ENCODE measurements at regions not wholly inside any gene's neighbourhood (a gene's known extent, or its start where the extent isn't known, plus 50 kb on each side); places are given as distances from the start of the nearest gene placed in this dataset.

DNA sequence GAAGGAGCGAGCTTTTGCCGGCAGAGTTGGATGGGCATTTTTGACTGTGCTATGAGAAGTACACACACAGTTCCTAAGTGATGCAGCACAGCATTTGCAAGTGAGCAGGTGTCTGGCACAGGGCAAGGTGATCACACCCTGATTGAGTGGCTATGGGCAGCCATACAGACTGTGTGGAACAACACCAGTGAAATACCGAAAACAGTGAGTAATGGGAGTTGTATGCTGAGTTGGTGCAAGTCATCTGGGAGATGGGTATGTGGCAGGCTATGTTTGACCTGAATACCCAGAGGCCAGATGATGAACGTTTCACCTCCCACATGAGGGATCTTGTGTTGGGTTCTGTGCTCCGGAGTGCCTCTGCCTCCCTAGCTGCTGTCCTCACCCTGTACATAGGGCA is 53.5 kb upstream of the TIPARP start:
- Histone ChIP-seq H3K4me1 (no peaks in the 10 kb centered on the region), H3K27ac (no peak overlapping the region), H3K27me3 (no peaks in the 10 kb centered on the region), H3K36me3 (no peaks in the 10 kb centered on the region), H3K9me3 (no peaks in the 10 kb centered on the region), H3K4me3 (no peak overlapping the region)
- intact Hi-C loops (cut with DNase I; ENCODE audit: low total_unique reads) (no loop called here), in situ Hi-C loops (cut with MboI; ENCODE audit: low pct_ligation_motif_present in 1 of 4, low pct_unique_long_range_greater_than_20kb in 1 of 4, low sequenced_read_pairs in 3 of 4) (no loop called here)
- DNase-seq = no peak
- WGBS, 2 donors (ENCODE audit: low coverage in 1 of 2) = 85 to 100% methylated on average over 2 to 5 of the region's 5 CpGs
- no peak for TF ChIP-seq POLR2A (IDR thresholded peaks at IDR 0.05)
- TF ChIP-seq, protein P1, sequence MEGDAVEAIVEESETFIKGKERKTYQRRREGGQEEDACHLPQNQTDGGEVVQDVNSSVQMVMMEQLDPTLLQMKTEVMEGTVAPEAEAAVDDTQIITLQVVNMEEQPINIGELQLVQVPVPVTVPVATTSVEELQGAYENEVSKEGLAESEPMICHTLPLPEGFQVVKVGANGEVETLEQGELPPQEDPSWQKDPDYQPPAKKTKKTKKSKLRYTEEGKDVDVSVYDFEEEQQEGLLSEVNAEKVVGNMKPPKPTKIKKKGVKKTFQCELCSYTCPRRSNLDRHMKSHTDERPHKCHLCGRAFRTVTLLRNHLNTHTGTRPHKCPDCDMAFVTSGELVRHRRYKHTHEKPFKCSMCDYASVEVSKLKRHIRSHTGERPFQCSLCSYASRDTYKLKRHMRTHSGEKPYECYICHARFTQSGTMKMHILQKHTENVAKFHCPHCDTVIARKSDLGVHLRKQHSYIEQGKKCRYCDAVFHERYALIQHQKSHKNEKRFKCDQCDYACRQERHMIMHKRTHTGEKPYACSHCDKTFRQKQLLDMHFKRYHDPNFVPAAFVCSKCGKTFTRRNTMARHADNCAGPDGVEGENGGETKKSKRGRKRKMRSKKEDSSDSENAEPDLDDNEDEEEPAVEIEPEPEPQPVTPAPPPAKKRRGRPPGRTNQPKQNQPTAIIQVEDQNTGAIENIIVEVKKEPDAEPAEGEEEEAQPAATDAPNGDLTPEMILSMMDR (IDR thresholded peaks at IDR 0.05) = no peak
- TF ChIP-seq POLR2AphosphoS5 (IDR thresholded peaks at IDR 0.05) = no peak
- no peak for TF ChIP-seq EP300 (IDR thresholded peaks at IDR 0.05; ENCODE audit: low read depth)

GRCh38 chr3:156620260-156620659 is 54.1 kb upstream of the TIPARP start:
- in situ Hi-C loops (cut with MboI; ENCODE audit: low pct_ligation_motif_present in 1 of 4, low pct_unique_long_range_greater_than_20kb in 1 of 4, low sequenced_read_pairs in 3 of 4) (no loop called here), intact Hi-C loops (cut with DNase I; ENCODE audit: low total_unique reads) (no loop called here)
- Histone ChIP-seq H3K27ac (no peak overlapping the region), H3K9me3 (no peaks in the 10 kb centered on the region), H3K4me3 (no peak overlapping the region), H3K36me3 (no peaks in the 10 kb centered on the region), H3K27me3 (no peaks in the 10 kb centered on the region), H3K4me1 (no peaks in the 10 kb centered on the region)
- TF ChIP-seq EP300 (IDR thresholded peaks at IDR 0.05; ENCODE audit: low read depth) (no peak), POLR2A (IDR thresholded peaks at IDR 0.05) (no peak), POLR2AphosphoS5 (IDR thresholded peaks at IDR 0.05) (no peak)
- TF ChIP-seq, protein P1 (IDR thresholded peaks at IDR 0.05) = no peak
- DNase-seq = peak; percentile 34
- 59% methylated on average over 2 of the region's 2 CpGs; no CpG with 5 or more reads in 1 of the 2 donors for WGBS, 2 donors (ENCODE audit: low coverage in 1 of 2)

DNA sequence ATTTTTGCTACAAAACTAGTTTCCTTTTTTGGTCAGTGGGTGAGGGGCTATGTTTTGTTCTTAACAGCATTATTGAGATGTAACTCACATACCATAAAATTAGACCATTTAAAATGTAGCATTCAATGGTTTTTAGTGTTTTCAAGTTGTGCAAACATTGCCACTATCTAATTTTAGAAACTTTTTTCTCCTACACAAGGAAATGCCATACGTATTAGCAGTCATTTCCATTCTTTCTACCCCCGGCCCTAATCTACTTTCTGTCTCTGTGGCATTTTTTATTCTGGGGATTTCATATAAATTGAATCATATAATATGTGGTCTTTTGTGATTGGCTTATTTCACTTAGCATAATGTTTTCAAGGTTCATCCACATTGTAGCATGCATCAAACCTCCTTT is 55.0 kb upstream of the TIPARP start:
- in situ Hi-C loops (cut with MboI; ENCODE audit: low pct_ligation_motif_present in 1 of 4, low pct_unique_long_range_greater_than_20kb in 1 of 4, low sequenced_read_pairs in 3 of 4) (no loop called here), intact Hi-C loops (cut with DNase I; ENCODE audit: low total_unique reads) (no loop called here)
- H3K4me1 ChIP-seq = no peaks in the 10 kb centered on the region
- H3K27ac ChIP-seq = no peak overlapping the region
- H3K27me3 ChIP-seq = no peaks in the 10 kb centered on the region
- H3K9me3 ChIP-seq = no peaks in the 10 kb centered on the region
- H3K4me3 ChIP-seq = no peak overlapping the region
- TF ChIP-seq POLR2AphosphoS5 (IDR thresholded peaks at IDR 0.05) = no peak
- TF ChIP-seq, protein P1 (IDR thresholded peaks at IDR 0.05) = no peak
- TF ChIP-seq POLR2A (IDR thresholded peaks at IDR 0.05) = no peak
- no peak for TF ChIP-seq EP300 (IDR thresholded peaks at IDR 0.05; ENCODE audit: low read depth)
- no peaks in the 10 kb centered on the region for H3K36me3 ChIP-seq
- 74 to 94% methylated on average over 2 of the region's 2 CpGs for WGBS, 2 donors (ENCODE audit: low coverage in 1 of 2)
- no peak for DNase-seq

- no peaks in the 10 kb centered on the region for H3K9me3 ChIP-seq
- no peak for DNase-seq
- intact Hi-C loops (cut with DNase I; ENCODE audit: low total_unique reads) = no loop called here
- H3K4me1 ChIP-seq = no peaks in the 10 kb centered on the region
- TF ChIP-seq POLR2A (IDR thresholded peaks at IDR 0.05) (no peak), POLR2AphosphoS5 (IDR thresholded peaks at IDR 0.05) (no peak), EP300 (IDR thresholded peaks at IDR 0.05; ENCODE audit: low read depth) (no peak)
- TF ChIP-seq, protein P1 (IDR thresholded peaks at IDR 0.05) = no peak
- in situ Hi-C loops (cut with MboI; ENCODE audit: low pct_ligation_motif_present in 1 of 4, low pct_unique_long_range_greater_than_20kb in 1 of 4, low sequenced_read_pairs in 3 of 4) = no loop called here
- H3K36me3 ChIP-seq = no peaks in the 10 kb centered on the region
- H3K27me3 ChIP-seq = no peaks in the 10 kb centered on the region
- no peak overlapping the region for H3K4me3 ChIP-seq
- H3K27ac ChIP-seq = no peak overlapping the region
These were observed 56.6 kb upstream of the TIPARP start for GRCh38 chr3:156617781-156618180.

Data from transverse colon (tissue), 4 donors.